Ecto neural progenitor cell (in vitro differentiated cells): ENCODE measurements at regions not wholly inside any gene's neighbourhood (a gene's known extent, or its start where the extent isn't known, plus 50 kb on each side); places are given as distances from the start of the nearest gene placed in this dataset.
"Not testable (repeated sequence)": the region's sequence is repeated elsewhere in the genome, so short reads cannot be mapped to it uniquely, and the experiment has no call there.

Experiments used
- DNase-seq: peaks from one replicate; pipeline ENCODE4 v3.0.0-alpha.2; 2018; ENCODE audit warnings: low spot score

DNA sequence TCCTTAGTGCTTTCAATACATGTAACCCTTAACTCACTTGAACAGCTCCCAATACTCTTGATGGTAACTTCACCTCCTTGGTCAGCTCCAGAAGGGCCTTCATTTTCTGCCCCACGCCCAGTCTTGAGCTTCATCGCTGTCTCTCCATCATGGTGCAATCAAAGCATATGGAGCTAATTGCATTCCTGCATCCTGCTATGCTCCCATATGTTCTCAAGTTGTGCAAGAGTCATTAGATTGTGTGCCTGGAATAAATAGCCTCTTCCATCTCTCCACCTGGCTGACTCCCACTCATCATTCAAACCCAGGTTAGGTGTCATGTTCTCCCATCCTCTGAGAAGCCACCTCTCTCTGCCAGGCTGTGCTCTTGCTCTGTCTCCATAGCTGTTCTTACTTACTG lies 364.5 kb upstream of the RGPD4 start:
- no peak for DNase-seq

GRCh38 chr2:107466241-107466640 lies 360.5 kb upstream of the RGPD4 start:
- no peak for DNase-seq

DNA sequence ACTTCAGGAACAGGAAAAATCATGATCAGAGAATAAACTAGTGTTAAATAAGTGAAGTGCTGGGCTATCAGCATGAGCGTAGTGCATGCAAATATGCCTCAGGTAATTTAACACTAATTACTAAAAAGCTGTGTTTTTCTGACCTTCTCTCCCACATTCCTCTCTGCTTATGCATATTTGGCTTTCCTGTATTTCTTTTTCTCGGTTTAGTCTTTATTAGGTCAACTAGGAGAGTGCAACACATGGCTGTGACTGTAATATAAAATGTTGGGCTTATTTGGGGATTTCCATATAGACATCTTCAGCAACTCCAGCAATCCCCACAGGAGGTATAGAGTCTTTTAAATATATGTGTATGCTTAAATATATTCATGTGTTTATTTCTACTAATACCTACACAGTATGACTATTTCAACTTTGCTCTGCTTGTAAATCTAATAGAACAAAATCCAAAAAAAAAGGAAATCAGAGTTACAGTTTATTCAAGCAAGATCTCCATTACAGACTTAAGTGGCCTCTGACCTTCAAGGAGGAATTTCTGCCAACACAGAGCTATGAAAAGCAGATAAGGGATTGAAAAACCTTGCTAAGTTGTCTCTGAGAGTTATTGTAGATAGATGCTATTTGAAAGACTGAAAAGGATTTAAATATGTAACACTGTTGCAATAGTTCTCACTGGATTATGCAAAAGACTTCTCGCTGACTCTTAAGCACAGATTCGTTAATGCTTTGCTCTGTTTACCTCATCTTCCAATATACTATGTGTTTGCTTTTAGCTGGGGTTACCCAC lies 359.5 kb upstream of the RGPD4 start:
- DNase-seq: no peak

GRCh38 chr2:107469437-107469995 lies 357.2 kb upstream of the RGPD4 start:
- DNase-seq: no peak

GRCh38 chr2:107473150-107473549 lies 353.5 kb upstream of the RGPD4 start:
- DNase-seq: no peak

GRCh38 chr2:107475859-107476258 lies 350.8 kb upstream of the RGPD4 start:
- no peak for DNase-seq

GRCh38 chr2:107502539-107502938 lies 324.2 kb upstream of the RGPD4 start:
- DNase-seq: no peak

DNA sequence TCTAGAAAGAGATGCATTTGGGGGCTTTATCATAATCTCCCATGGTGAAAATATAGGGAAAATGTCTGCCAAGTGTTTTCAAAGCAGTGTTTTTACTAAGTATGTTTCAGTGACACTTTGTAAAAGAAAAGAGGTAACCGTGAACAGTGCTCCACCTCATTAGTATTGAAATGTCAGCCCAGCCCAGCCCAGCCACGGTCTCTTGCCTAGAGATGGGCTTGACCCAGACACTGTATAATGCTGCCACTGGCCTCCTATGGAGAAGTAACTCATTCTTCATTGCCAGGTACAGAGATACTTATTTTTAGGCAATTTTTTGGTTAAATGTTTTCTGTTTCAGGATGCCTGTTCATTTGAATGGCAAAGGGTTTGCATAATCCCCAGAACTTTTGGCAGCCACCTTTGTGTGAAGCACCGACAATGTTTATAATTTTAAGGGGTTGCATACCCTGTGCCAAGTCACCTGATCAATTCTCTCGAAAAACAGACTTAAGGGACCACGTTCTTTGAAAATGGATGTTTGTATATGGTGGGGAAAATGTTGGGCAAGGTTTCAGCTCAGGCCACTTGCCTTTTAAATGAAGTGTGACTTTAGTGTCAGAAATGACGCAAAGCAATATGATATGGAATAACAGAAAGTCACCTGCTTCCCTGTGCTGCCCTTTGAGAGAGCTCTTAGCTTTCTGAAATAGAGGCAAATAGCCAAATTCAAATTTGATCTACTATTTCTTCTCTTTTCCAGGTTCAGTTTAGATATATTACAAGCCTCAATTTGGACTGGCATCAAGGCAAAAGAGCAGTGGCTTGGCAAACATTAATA lies 314.5 kb upstream of the RGPD4 start:
- DNase-seq: no peak

GRCh38 chr2:107525406-107525805 lies 301.3 kb upstream of the RGPD4 start:
- DNase-seq: no peak

- no peak for DNase-seq
Measured at GRCh38 chr2:107529146-107529545, 297.5 kb upstream of the RGPD4 start.

- no peak for DNase-seq
Measured at GRCh38 chr2:107530046-107530445, 296.6 kb upstream of the RGPD4 start.

- no peak for DNase-seq
Measured at GRCh38 chr2:107534926-107535325, 291.8 kb upstream of the RGPD4 start.

DNA sequence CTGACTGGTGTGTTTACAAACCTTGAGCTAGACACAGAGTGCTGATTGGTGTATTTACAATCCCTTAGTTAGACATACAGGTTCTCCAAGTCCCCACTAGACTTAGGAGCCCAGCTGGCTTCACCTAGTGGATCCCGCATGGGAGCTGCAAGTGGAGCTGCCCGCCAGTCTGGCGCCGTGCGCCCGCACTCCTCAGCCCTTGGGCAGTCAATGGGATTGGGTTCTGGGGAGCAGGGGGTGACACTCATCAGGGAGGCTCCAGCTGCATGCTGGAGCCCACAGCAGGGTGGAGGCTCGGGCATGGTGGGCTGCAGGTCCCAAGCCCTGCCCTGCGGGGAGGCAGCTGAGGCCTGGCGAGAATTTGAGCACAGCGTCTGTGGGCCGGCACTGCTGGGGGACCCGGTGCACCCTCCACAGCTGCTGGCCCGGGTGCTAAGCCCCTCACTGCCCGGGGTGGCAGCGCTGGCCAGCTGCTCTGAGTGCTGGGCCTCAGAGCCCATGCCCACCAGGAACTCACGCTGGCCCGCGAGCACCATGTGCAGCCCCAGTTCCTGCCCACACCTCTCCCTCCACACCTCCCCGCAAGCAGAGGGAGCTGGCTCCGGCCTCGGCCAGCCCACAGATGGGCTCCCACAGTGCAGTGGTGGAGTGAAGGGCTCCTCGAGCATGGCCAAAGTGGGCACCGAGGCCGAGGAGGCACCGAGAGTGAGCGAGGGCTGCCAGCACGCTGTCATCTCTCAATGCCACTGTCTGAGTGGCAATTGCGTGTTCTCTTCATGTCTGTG lies 290.6 kb upstream of the RGPD4 start:
- DNase-seq: not testable (repeated sequence)

DNA sequence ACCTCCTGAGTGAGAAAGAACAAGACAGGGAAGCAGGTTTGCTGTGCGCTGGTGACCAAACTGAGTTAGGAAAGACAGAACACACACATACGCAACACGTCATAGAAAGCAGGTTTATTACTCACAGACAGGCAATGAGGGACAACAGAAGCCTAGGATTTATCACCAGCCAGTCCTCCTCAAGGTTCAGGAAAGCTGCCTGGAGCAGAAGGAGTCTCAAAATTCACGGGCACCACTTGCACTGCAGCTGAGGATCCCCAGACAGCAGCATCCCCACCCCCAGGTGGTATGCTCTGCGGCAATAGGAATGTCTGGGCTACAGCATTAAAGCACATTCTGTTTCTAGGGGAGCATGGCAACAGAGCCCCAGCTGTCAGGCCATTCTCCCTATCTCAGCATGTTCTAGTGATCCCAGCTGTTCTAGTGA lies 284.4 kb upstream of the RGPD4 start:
- no peak for DNase-seq

DNA sequence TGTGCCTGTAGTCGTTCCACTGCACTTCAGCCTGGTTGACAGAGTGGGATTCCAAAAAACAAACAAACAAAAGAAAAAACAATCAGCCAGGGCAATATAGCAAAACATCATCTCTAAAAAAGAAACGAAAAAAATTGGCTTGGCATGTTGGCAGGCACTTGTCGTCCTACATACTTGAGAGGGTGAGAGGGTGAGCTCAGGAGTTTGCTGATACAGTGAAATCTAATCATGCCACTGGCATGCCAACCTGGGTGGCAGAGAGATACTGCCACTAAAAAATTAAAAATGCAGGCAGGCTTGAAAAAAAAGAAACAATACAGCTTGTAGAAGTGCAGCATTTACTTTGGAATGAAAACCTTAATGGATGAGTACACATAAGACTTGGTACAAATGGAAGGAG lies 282.9 kb upstream of the RGPD4 start:
- no peak for DNase-seq

DNA sequence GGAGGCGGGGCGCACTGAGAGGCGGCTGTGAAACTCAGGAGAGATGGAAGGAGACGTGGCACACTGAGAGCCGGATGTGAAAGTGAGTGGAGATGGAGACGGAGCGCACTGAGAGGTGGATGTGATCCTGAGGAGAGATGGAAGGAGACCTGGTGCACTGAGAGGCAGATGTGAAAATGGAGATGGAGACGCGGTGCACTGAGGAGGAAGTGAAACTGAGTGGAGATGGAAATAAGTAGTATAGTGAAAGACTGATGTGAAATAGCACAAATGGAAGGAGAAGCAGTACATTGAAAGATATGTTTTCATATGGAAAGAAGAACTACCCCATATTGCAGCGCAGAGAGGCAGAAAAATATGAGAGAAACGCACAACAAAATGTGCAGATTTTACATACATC lies 281.6 kb upstream of the RGPD4 start:
- no peak for DNase-seq

- no peak for DNase-seq
Measured at GRCh38 chr2:107545851-107546250, 280.8 kb upstream of the RGPD4 start.

GRCh38 chr2:107548216-107548615 lies 278.5 kb upstream of the RGPD4 start:
- DNase-seq: no peak

DNA sequence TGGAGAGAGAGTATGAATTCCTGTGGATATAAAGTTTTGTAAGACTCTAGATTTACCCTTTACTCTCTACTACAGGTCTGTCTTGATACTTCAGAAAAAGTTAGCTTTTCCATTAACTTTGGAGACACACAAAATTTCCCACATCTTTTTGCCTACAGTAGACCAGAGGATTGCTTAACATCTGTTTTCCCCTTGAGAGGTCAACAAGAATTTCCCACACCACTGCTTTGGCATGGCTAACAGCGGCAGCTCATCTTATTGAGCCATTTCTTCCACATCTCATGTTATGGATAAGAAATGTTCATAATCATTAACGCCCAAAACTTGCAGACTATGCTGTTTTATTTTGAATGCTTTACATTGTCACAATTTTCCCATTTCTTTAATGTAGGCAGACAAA lies 273.6 kb upstream of the RGPD4 start:
- DNase-seq: no peak

GRCh38 chr2:107553539-107553938 lies 273.2 kb upstream of the RGPD4 start:
- no peak for DNase-seq

DNA sequence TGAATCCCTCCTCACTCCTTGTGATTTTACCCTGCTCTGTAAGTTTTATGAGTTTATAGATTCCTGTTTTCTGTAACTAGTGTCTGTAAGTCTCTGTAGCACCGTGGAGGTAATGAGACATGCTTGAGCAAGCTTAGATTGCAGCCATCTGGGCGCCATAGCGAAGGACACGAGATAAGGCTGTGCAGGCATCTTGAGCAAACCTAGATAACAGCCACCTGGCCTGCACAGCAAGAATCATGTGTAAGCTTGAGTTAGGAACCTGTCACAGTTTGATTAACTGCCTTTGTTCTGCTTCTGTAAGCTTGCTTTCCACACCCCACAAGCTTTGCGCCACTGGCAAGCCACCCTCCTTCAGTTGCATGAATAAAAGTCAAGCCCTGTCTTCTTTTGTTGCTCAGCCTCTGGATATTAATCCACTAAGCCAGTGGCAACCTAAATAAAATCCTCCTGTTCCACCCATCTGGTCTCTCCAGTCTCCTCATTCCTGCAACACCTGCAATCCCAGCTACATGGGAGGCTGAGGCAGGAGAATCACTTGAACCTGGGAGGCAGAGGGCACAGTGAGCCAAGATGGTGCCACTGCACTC lies 270.6 kb upstream of the RGPD4 start:
- no peak for DNase-seq

DNA sequence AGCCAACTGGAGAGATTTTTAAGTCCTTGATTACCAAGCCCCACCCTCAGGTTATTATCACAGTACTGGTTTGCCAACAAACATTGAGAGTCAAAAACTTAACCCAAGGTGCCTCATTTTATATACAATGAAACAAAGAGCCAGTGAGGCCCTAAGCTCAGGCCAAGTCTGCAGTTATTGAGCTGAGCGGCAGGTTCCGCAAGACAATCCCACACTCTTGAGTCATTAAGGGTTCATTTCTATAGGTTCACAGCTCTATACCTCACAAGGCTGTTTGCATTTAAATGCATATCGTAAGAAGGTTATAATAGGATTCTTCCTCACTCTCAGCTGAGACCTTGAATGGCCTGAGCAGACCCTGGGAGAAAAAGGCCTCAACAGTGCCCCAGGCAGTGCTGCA lies 268.4 kb upstream of the RGPD4 start:
- no peak for DNase-seq
